GM12891 (cell line): ENCODE measurements at regions not wholly inside any gene's neighbourhood (a gene's known extent, or its start where the extent isn't known, plus 50 kb on each side); places are given as distances from the start of the nearest gene placed in this dataset.

Source experiments
- PAX5 ChIP-seq: IDR thresholded peaks from 2 replicates; pipeline ENCODE4 v1.6.1; 2011; ENCODE audit warnings: low read length, moderate library complexity, mild to moderate bottlenecking; ENCODE audit not compliant: insufficient read depth, severe bottlenecking
- POLR2A ChIP-seq: IDR thresholded peaks from 2 replicates; pipeline ENCODE4 v1.6.1; 2011; ENCODE audit warnings: low read depth, low read length, control low read depth
- POLR2AphosphoS5 ChIP-seq: IDR thresholded peaks from 2 replicates; pipeline ENCODE4 v1.6.1; 2011; ENCODE audit warnings: low read depth, low read length, control low read depth
- POU2F2 ChIP-seq: IDR thresholded peaks from 2 replicates; pipeline ENCODE4 v1.6.1; 2011; ENCODE audit warnings: low read depth, mild to moderate bottlenecking, control low read depth, low read length, moderate library complexity
- SPI1 ChIP-seq: IDR thresholded peaks from 2 replicates; pipeline ENCODE4 v1.6.1; 2011; ENCODE audit warnings: low read depth, low read length, control low read depth
- TAF1 ChIP-seq: IDR thresholded peaks from 2 replicates; pipeline ENCODE4 v1.6.1; 2011; ENCODE audit warnings: low read depth, low read length, control low read depth

DNA sequence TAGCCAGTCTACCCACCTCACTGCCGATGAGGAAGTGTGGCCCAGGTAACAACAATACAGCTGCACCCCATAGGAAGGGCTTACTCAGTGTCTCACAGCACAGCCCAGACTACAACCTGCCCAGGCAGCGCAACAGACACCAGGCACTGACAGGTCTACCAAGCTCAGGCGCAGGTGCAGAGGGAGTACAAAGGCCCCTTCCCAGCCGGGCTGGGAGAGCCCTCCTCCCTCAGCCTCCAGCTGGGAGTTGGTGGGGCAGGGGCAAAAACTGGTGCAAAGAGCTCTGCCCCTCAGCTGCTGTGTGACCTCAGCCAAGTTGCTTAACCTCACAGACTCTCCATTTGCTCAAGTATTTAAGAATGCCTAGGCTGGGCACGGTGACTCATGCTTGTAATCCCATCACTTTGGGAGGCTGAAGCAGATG, 112.6 kb upstream of the LHX1 start:
- TF ChIP-seq TAF1 (no peak), POLR2A (no peak), POLR2AphosphoS5 (no peak), SPI1 (no peak), PAX5 (no peak), POU2F2 (no peak)
